ENCODE measurements at regions not wholly inside any gene's neighbourhood (a gene's known extent, or its start where the extent isn't known, plus 50 kb on each side); places are given as distances from the start of the nearest gene placed in this dataset.
"Not testable (repeated sequence)": the region's sequence is repeated elsewhere in the genome, so short reads cannot be mapped to it uniquely, and the experiment has no call there.

DNA sequence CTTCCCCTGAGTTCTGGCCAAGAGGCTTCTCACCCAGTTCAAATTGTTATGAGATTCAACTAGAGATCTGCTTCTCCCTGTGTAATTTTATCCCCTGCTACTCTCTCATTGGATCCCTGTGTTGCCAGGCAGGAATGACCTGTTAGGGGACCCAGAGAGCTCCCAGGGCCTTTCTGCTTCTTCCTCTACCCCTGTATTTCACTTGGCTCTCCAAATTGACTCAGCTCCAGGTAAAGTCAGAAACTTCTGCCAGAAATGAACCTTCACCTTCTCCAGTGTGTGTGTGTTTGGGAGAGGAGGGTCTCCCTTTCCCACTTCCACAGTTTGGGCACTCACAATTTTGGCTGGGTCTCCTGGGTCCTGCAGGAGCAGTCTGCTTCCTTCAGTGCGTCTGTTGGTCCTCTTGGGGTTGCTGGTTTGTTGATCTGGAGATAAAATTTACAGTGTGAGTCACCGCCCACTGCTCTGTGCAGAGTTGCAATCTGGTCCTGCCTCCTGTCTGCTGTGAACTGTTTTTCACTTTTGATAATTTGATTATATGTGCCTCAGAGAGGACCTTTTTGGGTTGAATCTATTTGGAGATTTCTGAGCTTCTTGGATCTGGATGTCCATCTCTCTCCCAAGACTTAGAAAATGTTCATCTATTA, 112.4 kb upstream of the EDA2R start:
- no peak overlapping the region for H3K27ac Mint-ChIP-seq (ENCODE audit: unreplicated experiment)
- Histone ChIP-seq H3K4me3 (ENCODE audit: insufficient read depth, low read depth, low read length) (no peak overlapping the region), H3K4me1 (ENCODE audit: insufficient read depth, low read length) (no peaks in the 10 kb centered on the region), H3K36me3 (ENCODE audit: insufficient read depth, low read length) (no peaks in the 10 kb centered on the region), H3K27ac (ENCODE audit: low read depth, low read length) (no peak overlapping the region), H4K20me1 (ENCODE audit: insufficient read depth, low read length) (no peaks in the 10 kb centered on the region), H3K9me3 (ENCODE audit: insufficient read depth, low read depth, low read length) (no peaks in the 10 kb centered on the region), H3K9ac (ENCODE audit: low read length) (no peak overlapping the region), H2AFZ (ENCODE audit: low read depth, low read length) (no peak overlapping the region), H3K79me2 (ENCODE audit: insufficient read depth, low read length) (no peaks in the 10 kb centered on the region), H3K27me3 (ENCODE audit: insufficient read depth, low read length) (no peaks in the 10 kb centered on the region), H3K4me2 (ENCODE audit: low read length) (no peak overlapping the region)
- H3K36me3 Mint-ChIP-seq (ENCODE audit: low read depth, unreplicated experiment), result no peaks in the 10 kb centered on the region
- no peak for DNase-seq (ENCODE audit: low read depth)
- no peak for TF ChIP-seq EZH2 (IDR thresholded peaks at IDR 0.05; ENCODE audit: insufficient read depth, low read length)
- TF ChIP-seq, protein P1, sequence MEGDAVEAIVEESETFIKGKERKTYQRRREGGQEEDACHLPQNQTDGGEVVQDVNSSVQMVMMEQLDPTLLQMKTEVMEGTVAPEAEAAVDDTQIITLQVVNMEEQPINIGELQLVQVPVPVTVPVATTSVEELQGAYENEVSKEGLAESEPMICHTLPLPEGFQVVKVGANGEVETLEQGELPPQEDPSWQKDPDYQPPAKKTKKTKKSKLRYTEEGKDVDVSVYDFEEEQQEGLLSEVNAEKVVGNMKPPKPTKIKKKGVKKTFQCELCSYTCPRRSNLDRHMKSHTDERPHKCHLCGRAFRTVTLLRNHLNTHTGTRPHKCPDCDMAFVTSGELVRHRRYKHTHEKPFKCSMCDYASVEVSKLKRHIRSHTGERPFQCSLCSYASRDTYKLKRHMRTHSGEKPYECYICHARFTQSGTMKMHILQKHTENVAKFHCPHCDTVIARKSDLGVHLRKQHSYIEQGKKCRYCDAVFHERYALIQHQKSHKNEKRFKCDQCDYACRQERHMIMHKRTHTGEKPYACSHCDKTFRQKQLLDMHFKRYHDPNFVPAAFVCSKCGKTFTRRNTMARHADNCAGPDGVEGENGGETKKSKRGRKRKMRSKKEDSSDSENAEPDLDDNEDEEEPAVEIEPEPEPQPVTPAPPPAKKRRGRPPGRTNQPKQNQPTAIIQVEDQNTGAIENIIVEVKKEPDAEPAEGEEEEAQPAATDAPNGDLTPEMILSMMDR (IDR thresholded peaks at IDR 0.05; ENCODE audit: insufficient read depth, low read depth, low read length), result no peak
- H3K4me1 Mint-ChIP-seq (ENCODE audit: low read depth, unreplicated experiment), result peaks cover 2% of the 10 kb centered on the region
- H3K9me3 Mint-ChIP-seq (ENCODE audit: unreplicated experiment), result no peaks in the 10 kb centered on the region
- H3K4me3 Mint-ChIP-seq (ENCODE audit: unreplicated experiment), result no peak overlapping the region
- H3K27me3 Mint-ChIP-seq (ENCODE audit: low read depth, unreplicated experiment), result no peaks in the 10 kb centered on the region
- no peak for FAIRE-seq

DNA sequence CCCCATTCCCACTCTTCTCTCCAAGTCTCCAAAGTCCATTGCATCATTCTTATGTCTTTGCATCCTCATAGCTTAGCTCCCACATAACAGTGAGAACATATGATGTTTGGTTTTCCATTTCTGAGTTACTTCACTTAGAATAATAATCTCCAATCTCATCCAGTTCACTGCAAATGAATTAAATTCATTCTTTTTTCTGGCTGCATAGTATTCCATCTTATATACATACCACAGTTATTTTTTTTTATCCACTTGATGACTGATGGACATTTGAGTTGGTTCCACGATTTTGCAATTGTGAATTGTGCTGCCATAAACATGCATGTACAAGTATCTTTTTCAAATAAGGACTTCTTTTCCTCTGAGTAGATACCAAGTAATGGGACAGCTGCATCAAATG, 105.6 kb upstream of the EDA2R start:
- not testable (repeated sequence) for H3K27me3 Mint-ChIP-seq (ENCODE audit: low read depth, unreplicated experiment); H3K4me2 ChIP-seq (ENCODE audit: low read length); FAIRE-seq; H3K9me3 ChIP-seq (ENCODE audit: insufficient read depth, low read depth, low read length); H3K4me1 ChIP-seq (ENCODE audit: insufficient read depth, low read length); H4K20me1 ChIP-seq (ENCODE audit: insufficient read depth, low read length); H3K4me3 ChIP-seq (ENCODE audit: insufficient read depth, low read depth, low read length); H3K9me3 Mint-ChIP-seq (ENCODE audit: unreplicated experiment); H3K79me2 ChIP-seq (ENCODE audit: insufficient read depth, low read length); H3K9ac ChIP-seq (ENCODE audit: low read length); H2AFZ ChIP-seq (ENCODE audit: low read depth, low read length); DNase-seq (ENCODE audit: low read depth); H3K27ac Mint-ChIP-seq (ENCODE audit: unreplicated experiment); H3K27ac ChIP-seq (ENCODE audit: low read depth, low read length); H3K4me3 Mint-ChIP-seq (ENCODE audit: unreplicated experiment); H3K36me3 Mint-ChIP-seq (ENCODE audit: low read depth, unreplicated experiment); H3K36me3 ChIP-seq (ENCODE audit: insufficient read depth, low read length); H3K27me3 ChIP-seq (ENCODE audit: insufficient read depth, low read length); H3K4me1 Mint-ChIP-seq (ENCODE audit: low read depth, unreplicated experiment)

DNA sequence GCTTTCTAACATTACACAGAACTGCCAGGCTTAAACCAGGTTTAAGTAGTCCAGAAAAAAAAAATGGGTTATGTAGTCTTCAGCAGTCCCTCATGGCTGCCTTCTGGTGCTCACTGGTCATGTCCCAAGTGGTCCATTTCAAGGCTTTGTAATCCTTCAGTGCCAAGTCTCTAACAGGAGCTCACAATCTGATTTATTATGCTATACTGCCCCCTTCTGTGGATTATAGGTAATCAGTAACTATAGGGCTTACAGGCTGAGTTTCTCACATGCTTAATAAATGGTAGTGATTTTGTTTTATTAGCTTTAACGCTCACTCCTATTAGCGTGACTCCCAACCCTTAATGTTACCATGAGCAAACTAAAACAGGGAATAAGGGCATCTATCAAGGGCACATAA, 92.5 kb upstream of the EDA2R start:
- H3K36me3 Mint-ChIP-seq (ENCODE audit: low read depth, unreplicated experiment), result no peaks in the 10 kb centered on the region
- FAIRE-seq, result peak; percentile 67
- no peaks in the 10 kb centered on the region for H3K27me3 Mint-ChIP-seq (ENCODE audit: low read depth, unreplicated experiment)
- Histone ChIP-seq H3K79me2 (ENCODE audit: insufficient read depth, low read length) (no peaks in the 10 kb centered on the region), H3K27me3 (ENCODE audit: insufficient read depth, low read length) (no peaks in the 10 kb centered on the region), H2AFZ (ENCODE audit: low read depth, low read length) (no peak overlapping the region), H3K9me3 (ENCODE audit: insufficient read depth, low read depth, low read length) (no peaks in the 10 kb centered on the region), H3K9ac (ENCODE audit: low read length) (no peak overlapping the region), H3K27ac (ENCODE audit: low read depth, low read length) (no peak overlapping the region), H3K4me1 (ENCODE audit: insufficient read depth, low read length) (no peaks in the 10 kb centered on the region), H3K36me3 (ENCODE audit: insufficient read depth, low read length) (no peaks in the 10 kb centered on the region), H4K20me1 (ENCODE audit: insufficient read depth, low read length) (no peaks in the 10 kb centered on the region), H3K4me3 (ENCODE audit: insufficient read depth, low read depth, low read length) (no peak overlapping the region), H3K4me2 (ENCODE audit: low read length) (no peak overlapping the region)
- no peaks in the 10 kb centered on the region for H3K9me3 Mint-ChIP-seq (ENCODE audit: unreplicated experiment)
- peak; percentile 1 for DNase-seq (ENCODE audit: low read depth)
- no peak overlapping the region for H3K4me3 Mint-ChIP-seq (ENCODE audit: unreplicated experiment)
- H3K4me1 Mint-ChIP-seq (ENCODE audit: low read depth, unreplicated experiment), result no peaks in the 10 kb centered on the region
- no peak overlapping the region for H3K27ac Mint-ChIP-seq (ENCODE audit: unreplicated experiment)
- no peak for TF ChIP-seq EZH2 (IDR thresholded peaks at IDR 0.05; ENCODE audit: insufficient read depth, low read length)
- TF ChIP-seq, protein P1 (IDR thresholded peaks at IDR 0.05; ENCODE audit: insufficient read depth, low read depth, low read length), result peak; percentile 25

All from astrocyte (in vitro differentiated cells and primary cell).